T-helper 1 cell treated with Interleukin-12 subunit alpha and Interleukin-12 subunit beta and Interleukin-4 antibody, amounts not matched to agents 30 ng/mL and 1 ng/mL, for 36 hours (primary cell): ENCODE measurements at regions not wholly inside any gene's neighbourhood (a gene's known extent, or its start where the extent isn't known, plus 50 kb on each side); places are given as distances from the start of the nearest gene placed in this dataset.

Source experiments
- intact Hi-C: fragments of 100-400 bp; cut with micrococcal nuclease; formaldehyde crosslinking; loops from one replicate; pipeline ENCODE4 v1.15.1; 2024

DNA sequence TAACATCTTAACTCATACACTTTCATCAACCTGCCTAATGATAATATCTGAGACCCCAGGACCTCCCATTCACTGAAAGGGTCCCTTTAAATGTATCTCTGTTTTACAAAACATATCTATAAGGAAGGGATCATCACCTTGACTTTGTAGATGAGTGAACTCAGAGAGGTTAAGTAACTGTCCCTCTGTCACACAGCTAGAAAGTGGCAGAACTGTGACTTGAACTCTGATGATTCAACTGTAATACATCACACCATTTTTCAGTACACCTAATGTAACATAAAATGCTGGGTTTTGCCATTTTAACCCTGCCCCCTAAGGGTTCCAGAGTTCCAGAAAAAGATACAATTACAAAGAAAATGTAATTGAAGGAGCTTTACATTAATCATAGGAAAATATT lies 234.6 kb downstream of the ZEB2 start:
- intact Hi-C loops = no loop called here

DNA sequence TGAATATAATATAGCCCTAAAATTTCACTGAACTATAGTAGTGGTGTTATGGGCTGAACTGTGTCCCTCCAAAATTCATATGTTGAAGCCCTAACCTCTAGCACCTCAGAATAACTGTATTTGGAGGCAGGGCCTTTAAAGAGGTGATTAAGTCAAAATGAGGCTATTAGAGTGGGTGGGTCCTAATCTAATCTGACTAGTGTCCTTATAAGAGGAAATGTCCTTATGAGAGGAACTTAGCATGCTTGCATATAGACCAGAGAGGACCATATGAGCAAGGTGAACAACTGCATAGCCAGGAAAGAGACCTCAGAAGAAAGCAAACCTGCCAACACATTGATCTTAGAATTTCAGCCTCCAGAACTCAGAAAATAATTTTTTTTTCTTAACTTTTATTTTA lies 238.4 kb downstream of the ZEB2 start:
- intact Hi-C loops = no loop called here

DNA sequence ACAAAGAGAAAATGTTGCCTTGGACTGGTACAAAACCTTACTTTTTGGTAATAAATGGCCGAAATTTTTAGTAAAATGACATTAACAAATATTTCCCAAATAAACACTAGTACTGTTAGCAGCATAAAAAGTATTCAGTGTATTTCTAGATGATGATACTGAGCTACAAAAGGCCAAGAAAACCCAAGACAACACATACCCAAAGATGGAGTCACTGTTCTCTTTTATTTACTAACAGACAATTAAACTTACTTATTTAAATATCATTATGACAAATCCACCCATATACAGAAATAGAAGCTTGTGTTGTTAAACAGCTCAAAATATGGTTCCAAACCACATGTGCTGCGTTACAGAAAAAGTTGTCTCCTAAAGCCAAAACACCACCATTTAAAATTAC lies 239.9 kb downstream of the ZEB2 start:
- intact Hi-C loops = no loop called here

DNA sequence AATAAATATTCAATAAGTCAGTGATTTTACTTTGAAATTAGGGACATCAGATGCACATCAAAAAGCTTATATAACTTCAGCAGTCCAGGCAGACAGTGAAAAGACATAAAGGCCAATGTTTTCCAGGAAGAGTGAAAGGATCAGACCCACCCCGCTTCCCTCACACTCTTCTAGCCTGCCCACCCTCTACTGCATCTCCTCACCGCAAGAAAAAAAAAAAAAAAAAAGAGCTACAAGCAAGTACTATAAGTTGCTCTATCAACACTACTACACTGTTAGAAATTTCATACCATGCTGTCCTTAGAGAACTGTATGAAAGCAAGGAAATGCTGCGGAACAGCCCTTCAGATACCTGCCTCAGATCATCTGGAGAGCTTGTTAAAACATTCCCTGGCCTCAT lies 240.8 kb downstream of the ZEB2 start:
- intact Hi-C loops = no loop called here

DNA sequence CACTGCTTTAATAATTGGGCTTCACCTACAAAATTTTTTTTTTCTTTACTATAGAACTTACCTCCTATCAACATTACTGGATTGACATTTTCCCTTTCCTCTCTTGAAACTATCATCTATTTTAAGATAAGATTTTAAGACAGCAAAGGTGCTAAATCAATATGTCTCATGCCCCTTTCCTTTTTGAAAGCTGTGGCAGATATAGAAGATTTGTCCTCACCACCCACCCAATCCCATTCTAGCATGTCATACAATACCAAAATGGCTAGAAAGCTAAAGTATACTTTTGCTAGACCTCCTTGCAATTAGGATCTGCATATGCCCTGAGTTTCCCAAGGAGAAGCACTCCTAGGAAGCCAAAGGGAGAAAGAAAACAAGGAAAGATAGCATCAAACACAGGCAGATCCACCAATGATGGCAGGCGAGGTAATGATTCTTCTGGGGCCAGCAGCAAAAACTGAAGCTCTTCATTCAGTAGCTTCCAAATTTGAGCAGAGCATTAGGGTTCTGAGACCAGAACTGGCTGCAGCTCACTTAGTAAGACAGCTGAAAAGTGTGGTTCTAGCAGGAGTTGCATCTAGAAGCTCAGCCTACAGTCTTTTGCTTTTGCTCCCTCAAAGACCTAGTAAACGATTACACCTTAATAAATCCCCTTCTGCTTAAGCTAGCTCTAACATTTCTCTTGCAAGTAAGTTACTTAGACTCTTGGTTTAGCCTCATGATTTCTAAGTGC lies 242.1 kb downstream of the ZEB2 start:
- intact Hi-C loops = no loop called here

DNA sequence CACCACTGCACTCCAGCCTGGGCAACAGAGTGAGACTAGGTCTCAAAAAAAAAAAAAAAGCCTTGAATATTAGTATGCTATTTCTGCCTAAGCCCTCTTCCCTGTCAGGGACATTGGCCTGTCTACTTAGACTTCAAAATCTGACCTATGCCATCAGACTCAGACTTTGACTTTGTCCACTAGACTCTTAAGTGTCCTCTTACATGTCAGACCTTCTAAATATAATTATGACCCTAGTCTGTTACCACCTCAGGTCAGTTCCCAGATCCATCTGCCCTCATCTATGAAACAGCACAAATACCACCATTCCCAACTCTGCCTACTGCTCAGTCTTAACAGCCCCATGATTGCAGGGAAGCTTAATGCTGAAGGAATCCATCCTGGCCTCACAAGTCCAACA lies 244.6 kb downstream of the ZEB2 start:
- intact Hi-C loops = no loop called here

DNA sequence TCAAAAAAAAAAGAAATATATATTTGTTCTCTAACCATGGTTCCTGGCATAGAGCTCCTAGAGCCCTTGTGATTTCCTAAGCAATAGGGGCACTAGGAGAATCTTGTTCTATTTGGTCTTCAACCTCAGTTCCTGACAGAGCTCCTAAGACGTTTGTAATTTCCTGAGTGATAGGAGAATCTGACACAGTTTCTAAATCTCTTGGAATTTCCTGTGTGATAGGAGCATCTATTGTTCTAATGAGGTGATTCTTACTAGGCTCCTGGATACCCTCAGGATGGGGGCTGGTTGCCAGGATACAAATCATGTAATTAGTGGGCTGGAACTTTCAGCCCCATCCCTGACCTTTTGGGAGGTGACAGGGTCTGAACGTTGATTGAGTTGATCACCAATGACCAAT lies 245.8 kb downstream of the ZEB2 start:
- intact Hi-C loops = no loop called here

DNA sequence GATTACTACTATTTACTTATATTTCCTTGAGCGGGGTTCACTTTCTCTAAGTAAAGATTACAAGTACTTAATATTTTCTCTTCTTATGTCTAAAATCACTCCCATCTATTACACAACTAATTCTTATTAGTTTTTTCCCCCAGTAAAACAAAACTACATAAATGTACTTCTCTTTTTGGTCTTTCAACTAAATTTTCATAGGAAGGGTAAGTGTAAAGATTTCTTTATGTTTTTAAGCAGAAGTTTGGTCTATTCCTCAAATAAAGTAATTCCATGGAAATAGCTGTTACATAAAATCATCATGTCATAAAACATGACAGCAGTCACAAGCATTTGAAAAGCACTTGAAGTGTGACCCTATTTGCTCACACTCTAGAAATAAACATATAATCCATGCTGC lies 249.0 kb downstream of the ZEB2 start:
- intact Hi-C loops = no loop called here

DNA sequence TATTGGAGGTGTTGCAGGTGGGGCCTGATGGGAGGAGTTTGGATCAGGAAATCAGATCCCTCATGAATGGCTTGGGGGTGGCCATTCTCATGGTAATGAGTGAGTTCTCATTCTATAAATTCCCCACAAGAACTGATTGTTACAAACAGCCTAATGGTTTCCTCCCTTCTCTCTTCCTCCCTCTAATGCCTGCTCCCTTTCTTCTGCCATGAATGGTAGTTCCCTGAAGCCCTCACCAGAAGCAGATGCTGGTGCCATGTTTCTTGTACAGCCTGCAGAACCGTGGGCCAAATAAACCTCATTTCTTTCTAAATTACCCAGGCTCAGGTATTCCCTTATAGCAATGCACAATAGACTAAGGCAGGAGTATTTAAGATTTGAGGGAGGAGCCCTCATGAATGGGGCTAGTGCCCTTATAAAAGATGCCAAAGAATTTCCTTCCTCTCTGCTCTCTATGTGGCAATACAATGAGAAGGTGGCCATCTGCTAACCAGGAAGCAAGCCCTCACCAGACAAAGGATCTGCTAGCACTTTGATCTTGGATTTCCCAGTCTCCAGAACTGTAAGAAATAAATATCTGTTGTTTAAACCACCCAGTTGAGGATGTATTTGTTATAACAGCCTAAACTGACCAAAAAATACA lies 251.8 kb downstream of the ZEB2 start:
- intact Hi-C loops = loop anchor here (5.0 kb wide), 1 partner anchor 54 kb away; no protein-coding TSS in a partner anchor

DNA sequence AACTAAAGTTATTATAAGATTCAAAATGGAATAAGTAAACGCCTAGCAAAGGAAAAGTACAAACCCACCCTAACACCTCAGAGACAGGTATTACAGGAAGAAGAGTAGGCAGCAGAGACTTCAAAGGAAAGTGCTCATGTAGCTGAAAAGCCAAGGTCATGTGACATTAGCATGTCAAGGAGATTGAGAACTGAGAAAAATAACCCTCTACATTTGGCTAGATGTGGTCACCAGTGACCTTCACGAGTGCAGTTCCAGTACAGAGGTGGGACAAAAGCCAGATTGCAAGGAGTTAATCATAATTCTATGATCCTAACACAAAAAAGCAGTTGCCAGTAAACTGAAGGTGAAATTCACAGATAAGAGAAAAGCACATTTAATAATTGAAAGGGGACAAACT lies 252.7 kb downstream of the ZEB2 start:
- intact Hi-C loops = loop anchor here (5.0 kb wide), 1 partner anchor 55 kb away; no protein-coding TSS in a partner anchor

DNA sequence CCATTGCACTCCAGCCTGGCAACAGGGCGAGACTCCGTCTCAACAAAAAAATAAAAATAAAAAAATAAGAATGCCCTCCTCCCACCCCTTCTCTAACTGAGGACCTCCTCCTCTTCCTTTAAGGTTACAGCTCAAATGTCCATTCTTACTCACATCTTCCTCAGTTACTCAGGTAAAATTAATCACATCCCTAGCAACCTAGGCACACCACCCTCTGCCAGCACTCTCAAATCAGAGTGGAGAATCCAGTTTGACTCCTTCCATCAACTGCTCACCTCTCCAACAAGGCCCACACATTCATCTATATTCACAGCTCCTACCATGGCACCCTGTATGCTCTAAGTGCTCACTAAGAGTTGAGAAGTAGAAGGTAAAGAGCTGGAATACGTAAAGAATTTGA lies 254.3 kb downstream of the ZEB2 start:
- intact Hi-C loops = loop anchor here (5.0 kb wide), 1 partner anchor 57 kb away; no protein-coding TSS in a partner anchor

DNA sequence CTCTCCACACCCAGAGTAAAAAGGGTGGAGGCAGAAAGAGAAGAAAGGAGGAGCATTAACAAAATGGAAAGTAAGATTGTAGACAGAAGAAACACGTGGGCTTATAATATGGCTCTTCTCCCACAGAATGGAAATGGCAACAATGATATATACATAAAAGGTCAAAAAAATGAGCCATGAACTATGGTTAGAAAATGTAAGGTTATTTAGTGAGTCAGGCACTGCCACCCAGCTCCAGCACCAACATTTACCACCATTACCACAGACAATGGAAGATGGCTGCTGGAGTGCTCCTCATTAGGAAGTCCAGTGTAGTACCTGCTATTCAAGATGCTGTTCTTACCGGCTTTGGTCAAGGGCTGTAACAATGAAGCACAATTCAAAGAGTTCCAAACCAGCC lies 258.0 kb downstream of the ZEB2 start:
- intact Hi-C loops = no loop called here

DNA sequence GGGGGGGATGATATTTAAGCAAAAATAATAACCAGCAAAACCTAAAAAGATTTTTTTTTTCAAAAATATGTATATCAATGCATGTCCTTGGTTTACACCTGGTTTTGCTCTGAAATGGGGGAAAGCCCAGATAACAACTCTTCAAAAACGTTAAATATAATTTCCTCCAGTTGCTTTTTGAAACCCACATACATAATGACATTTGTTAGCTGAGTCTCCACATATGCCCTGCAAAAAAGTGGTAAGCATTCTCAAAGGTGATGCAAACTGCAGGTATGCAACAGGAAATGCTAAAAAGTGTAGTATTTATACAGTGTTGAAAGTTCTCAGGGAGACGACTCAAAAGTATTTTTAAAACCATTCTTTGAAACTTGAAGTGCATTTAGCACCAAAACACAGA lies 258.6 kb downstream of the ZEB2 start:
- intact Hi-C loops = no loop called here

DNA sequence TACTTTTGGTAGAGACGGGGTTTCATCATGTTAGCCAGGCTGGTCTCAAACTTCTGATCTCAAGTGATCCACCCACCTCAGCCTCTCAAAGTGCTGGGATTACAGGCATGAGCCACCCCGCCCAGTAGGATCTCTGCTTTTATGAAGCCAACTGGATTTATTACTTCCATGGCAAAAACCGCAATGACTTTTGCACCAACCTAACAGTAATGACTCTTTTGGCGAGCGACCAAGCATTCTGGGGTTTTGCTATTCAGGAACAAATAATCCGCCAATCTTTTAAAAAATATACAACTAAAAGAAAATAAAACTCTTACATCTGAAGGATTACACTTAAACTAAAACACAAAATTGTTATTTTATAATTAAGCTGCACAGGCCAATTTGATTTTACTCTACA lies 260.6 kb downstream of the ZEB2 start:
- intact Hi-C loops = no loop called here

DNA sequence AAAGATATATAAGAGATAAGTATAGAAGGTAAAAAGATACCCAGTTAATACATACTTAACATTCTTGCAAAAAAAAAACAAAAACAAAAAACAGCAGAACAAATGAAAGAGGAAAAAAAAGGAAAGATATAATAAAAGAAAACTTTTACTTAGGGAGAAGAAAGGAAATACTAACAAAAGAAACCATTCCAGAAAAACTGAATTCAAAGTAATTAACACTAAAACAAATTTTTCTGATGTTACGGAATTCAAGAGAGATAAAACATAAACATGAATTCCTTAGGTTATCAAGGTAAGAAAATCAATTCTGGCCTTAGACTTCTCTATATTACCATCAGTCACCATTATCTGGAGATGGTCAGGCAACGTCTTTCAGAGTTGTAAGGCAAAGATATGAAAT lies 261.8 kb downstream of the ZEB2 start:
- intact Hi-C loops = no loop called here

DNA sequence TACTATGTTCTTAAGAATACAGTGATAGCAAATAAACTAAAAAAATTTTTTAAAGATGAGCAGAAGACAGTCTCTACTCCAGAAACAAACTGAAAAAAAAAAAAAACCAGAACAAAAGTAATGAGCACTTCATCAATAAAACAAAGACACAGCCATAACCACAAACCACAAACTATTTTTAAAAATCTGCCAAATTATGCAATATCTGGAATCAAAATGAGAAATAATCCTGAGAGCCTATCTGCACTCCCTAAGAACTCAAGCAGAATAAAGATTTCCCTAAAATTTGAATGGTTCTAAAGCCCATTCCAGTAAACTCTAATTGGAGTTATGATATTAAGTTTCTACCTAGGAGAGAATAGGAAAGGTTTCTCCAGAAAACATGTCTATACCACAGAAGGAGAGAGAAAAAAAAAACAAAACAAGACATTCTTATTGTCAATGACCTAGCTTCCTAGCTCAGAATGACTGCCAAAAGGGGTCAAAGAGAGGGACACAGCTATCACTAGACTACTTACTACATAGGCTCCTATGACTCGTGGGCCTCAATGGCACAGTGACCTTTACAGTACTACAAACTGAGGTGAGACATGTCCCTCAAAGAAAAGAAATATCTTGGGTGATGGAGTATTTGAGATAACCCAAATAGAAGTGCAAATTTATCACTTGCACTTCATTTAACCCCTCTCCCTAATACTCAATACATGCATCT lies 262.8 kb downstream of the ZEB2 start:
- intact Hi-C loops = no loop called here

DNA sequence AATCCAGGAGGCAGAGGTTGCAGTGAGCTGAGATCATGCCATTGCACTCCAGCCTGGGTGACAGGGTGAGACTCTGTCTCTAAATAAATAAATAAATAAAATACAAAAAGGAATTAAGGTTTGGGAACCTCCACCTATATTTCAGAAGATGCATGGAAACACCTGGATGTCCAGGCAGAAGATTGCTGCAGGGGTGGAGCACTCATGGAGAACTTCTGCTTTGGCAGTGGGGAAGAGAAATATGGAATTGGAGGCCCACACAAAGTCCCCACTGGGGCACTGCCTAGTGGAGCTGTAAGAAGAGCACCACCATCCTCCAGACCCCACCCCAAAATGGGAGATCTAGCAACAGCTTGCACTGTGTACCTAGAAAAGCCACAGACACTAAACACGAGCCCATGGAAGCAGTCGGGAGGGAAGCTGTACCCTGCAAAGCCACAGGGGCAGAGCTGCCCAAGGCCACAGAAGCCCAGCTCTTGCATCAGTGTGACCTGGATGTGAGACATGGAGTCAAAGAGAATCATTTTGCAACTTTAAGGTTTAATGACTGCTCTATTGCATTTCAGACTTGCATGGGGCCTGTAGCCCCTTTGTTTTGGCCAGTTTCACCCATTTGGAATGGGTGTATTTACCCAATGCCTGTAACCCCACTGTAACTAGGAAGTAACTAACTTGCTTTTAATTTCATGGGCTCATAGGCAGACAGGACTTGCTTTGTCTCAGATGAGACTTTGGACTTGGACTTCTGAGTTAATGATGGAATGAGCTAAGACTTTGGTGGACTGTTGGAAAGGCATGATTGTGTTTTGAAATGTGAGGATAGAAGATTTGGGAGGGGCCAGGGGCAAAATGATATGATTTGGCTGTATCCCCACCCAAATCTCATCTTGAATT lies 265.3 kb downstream of the ZEB2 start:
- intact Hi-C loops = no loop called here

DNA sequence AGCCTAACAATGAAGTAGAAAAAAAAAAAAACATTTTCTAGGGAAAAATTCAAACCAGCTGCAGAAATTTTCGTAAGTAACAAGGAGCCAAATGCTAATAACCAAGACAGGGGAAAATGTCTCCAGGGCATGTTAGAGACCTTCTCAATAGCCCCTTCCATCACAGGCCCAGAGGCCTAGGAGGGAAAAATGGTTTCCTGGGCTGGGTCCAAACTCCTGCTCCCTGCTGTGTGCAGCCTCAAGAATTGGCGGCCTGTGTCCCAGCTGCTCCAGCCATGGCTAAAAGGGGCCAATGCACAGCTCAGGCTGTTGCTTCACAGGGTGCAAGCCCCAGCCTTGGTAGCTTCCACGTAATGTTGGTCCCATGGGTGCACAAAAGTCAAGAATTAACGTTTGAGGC lies 266.2 kb downstream of the ZEB2 start:
- intact Hi-C loops = no loop called here

DNA sequence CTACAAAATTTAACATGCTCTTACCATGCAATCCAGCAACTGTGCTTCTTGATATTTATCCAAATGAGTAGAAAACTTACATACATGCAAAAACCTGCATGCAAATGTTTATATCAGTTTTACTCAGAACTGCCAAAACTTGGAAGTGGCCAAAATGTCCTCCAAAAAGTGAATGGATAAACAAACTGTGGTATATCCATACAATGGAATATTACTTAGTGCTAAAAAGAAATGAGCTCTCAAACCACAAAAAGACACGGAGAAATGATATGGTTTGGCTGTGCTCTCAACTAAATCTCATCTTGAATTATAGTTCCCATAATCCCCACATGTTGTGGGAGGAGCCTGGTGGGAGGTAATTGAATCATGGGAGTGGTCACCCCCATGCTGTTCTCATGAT lies 267.2 kb downstream of the ZEB2 start:
- intact Hi-C loops = no loop called here

DNA sequence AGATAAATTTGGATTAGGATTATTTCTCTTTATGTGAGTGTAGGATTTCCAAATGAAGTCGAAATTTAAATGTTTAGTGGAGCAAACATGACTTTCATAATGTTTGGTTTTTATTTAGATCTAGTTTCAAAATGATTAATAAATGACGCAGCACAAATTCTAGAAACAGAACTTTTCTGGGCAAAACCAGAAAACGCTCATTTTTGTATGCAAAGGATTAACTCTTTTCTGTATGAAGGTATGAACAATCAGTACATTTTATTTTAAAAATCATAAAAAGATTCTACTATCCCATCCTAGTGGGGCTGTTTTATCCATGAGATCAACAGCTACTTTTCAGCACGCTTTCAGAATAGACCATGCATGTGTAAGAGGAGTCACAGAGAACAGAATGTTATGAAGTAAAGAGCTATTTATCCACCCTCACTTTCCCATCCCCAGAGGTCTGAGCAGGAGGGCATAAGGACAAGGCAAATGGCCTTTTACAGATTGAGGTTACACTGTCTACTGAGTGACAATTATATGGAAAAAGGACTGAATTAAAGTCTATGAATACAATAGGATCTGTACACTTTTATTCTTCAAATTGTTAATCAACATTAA lies 270.8 kb downstream of the ZEB2 start:
- intact Hi-C loops = loop anchor here (1.0 kb wide), 1 partner anchor 8 kb away; no protein-coding TSS in a partner anchor
